Kidney capillary endothelial cell (primary cell): ENCODE measurements at regions not wholly inside any gene's neighbourhood (a gene's known extent, or its start where the extent isn't known, plus 50 kb on each side); places are given as distances from the start of the nearest gene placed in this dataset.
A peak's percentile ranks its signal among the peaks of the same experiment; 100 is the strongest.

Experiments used
- DNase-seq: peaks from one replicate; pipeline ENCODE4 v3.0.0-alpha.2; 2018; ENCODE audit warnings: low spot score

GRCh38 chr2:5484868-5485267 is 207.3 kb upstream of the SOX11 start:
- no peak for DNase-seq

GRCh38 chr2:5491523-5491922 is 200.7 kb upstream of the SOX11 start:
- DNase-seq, result no peak

- no peak for DNase-seq
Measured at GRCh38 chr2:5493256-5493655, 198.9 kb upstream of the SOX11 start.

- DNase-seq, result no peak
Measured at GRCh38 chr2:5494212-5494611, 198.0 kb upstream of the SOX11 start.

GRCh38 chr2:5495586-5495985 is 196.6 kb upstream of the SOX11 start:
- no peak for DNase-seq

GRCh38 chr2:5497874-5498273 is 194.3 kb upstream of the SOX11 start:
- no peak for DNase-seq

GRCh38 chr2:5501807-5502206 is 190.4 kb upstream of the SOX11 start:
- no peak for DNase-seq

- no peak for DNase-seq
Measured at GRCh38 chr2:5502385-5502784, 189.8 kb upstream of the SOX11 start.

GRCh38 chr2:5504756-5505155 is 187.4 kb upstream of the SOX11 start:
- DNase-seq, result peak; percentile 81

GRCh38 chr2:5507367-5507766 is 184.8 kb upstream of the SOX11 start:
- no peak for DNase-seq

- no peak for DNase-seq
Measured at GRCh38 chr2:5509362-5509761, 182.8 kb upstream of the SOX11 start.

GRCh38 chr2:5510082-5510481 is 182.1 kb upstream of the SOX11 start:
- DNase-seq, result no peak

- DNase-seq, result no peak
Measured at GRCh38 chr2:5515693-5516092, 176.5 kb upstream of the SOX11 start.

- DNase-seq, result no peak
Measured at GRCh38 chr2:5519286-5519685, 172.9 kb upstream of the SOX11 start.

- DNase-seq, result peak; percentile 50
Measured at GRCh38 chr2:5520463-5520972, 171.7 kb upstream of the SOX11 start.

GRCh38 chr2:5521461-5521860 is 170.7 kb upstream of the SOX11 start:
- DNase-seq, result no peak

- DNase-seq, result no peak
Measured at GRCh38 chr2:5524551-5524950, 167.6 kb upstream of the SOX11 start.

- no peak for DNase-seq
Measured at GRCh38 chr2:5528706-5529105, 163.5 kb upstream of the SOX11 start.

- no peak for DNase-seq
Measured at GRCh38 chr2:5530011-5530696, 162.0 kb upstream of the SOX11 start.

- no peak for DNase-seq
Measured at GRCh38 chr2:5535301-5535700, 156.9 kb upstream of the SOX11 start.

GRCh38 chr2:5537180-5537688 is 154.9 kb upstream of the SOX11 start:
- no peak for DNase-seq

- no peak for DNase-seq
Measured at GRCh38 chr2:5538313-5538712, 153.9 kb upstream of the SOX11 start.

- no peak for DNase-seq
Measured at GRCh38 chr2:5538772-5539171, 153.4 kb upstream of the SOX11 start.
